ENCODE measurements at regions not wholly inside any gene's neighbourhood (a gene's known extent, or its start where the extent isn't known, plus 50 kb on each side); places are given as distances from the start of the nearest gene placed in this dataset.

- DNase-seq (ENCODE audit: low read depth in 2 of 2) = no peak
Observed at GRCh38 chr1:55987491-55988249, 591.7 kb downstream of the PLPP3 start.

DNA sequence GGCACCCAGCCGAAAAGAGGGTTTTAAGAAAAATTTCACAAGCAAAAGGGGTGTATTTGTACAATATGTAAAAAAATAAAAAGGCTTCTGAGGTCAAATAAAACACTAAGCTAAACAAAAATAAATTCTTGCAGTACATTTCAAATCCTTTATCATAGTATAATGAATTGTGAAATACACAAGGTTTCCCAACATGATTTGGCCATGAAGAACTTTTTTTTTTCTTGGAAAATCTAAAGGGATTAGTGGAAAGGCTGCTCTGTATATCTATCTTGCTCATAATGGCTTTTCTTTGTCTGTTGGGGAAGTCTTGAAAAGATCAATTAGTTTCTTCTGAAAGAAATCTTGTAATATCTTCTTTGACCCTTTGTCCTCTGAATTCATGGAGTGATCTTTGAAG is 593.4 kb downstream of the PLPP3 start:
- DNase-seq (ENCODE audit: low read depth in 2 of 2) = no peak

DNA sequence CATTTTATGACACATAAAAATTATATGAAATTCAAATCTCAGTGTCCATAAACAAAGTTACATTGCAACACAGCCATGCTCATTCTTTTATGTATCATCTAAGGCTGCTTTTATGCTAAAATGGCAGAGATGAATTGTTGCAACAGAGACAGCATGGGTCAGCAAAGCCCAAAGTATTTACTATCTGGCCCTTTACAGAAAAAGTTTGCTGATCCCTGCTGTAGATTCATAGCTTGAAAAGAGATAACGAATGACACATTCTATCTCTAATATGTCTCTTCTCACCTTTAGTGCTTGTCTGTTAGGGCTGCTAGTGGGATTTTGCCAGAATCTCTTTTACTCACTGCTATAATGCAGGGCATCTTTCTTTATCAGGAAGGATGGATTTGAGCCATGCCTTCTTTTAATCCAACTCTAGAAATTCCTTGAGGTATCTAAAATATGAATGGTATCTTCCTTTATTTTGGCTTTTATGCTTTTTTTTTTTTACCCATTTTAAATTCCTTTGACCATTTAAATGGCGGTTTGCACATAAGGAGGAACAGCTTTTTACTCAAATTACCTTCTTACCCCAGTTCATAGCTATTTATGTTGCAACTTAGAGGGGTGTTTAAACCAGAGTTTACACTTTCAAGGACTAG is 598.2 kb downstream of the PLPP3 start:
- DNase-seq (ENCODE audit: low read depth in 2 of 2) = no peak

DNA sequence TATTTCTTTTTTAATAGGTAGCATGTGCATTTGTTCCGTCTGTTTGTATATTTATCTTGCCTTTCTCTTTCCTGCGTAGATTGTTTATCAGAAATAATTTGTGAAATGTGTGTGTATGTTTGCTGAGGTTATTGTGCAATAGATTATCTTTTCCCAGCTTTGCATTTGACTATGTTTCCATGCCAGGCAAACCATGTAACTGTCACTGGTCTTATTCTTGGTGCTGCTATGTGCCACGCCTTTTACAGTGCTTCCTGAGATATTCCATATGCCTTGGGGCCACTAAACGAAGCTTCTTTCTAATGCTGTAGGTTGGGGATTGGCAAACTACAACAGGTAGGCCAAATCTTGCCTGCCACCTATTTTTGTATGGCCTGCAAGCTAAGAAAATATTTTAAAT is 598.8 kb downstream of the PLPP3 start:
- no peak for DNase-seq (ENCODE audit: low read depth in 2 of 2)

DNA sequence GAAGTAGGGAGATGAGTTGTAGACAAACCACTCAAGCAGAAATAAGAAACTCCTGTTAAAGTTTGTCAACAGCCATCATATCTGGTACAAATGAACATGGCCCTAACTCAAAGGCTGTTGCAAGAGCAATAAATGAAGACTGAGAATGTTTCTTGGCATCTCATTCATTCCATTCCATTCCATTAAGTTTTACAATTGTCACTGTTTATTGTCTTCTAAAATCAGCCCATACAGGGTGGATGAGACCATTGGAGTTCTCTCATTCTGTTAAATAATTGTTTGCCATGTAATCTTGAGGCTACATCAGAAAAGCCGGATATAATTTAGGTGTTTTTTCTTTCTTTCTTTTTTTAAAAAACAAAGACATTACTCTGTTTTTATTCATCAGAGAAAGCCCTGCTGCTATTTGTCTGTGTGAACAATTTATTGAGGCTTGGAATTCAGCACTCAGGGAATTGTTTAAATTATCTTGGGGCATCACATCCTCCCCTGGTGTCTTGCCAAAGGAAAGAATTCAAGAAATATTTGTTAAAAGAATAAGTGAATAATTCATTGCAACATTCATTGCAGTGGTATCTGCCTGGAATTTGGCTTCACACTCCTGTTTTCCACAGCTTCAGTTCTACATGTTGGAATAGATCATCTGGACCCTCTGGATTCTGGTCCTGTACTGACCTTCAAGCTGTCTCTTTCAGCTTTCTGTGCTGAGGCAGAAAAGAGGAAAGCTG is 604.5 kb downstream of the PLPP3 start:
- DNase-seq (ENCODE audit: low read depth in 2 of 2) = no peak

GRCh38 chr1:55970526-55971110 is 608.7 kb downstream of the PLPP3 start:
- no peak for DNase-seq (ENCODE audit: low read depth in 2 of 2)

DNA sequence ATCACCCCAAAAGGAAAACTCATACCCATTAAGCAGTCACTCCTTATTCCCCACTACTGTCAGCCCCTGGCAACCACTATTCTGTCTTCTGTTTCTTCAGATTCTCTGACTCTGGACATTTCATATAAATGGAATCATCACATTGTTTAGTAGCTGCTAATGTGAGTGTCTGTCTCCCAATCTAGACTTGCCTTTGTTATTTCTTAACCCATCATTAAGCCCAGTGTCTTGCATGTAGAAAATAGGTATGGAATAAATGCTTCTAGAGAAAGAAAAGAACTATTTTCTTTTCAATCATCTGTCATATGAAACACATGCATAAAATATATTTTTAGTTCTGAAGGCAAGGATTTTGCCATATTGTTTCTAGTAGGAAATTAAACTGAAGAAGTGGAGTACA is 610.0 kb downstream of the PLPP3 start:
- DNase-seq (ENCODE audit: low read depth in 2 of 2) = no peak

DNA sequence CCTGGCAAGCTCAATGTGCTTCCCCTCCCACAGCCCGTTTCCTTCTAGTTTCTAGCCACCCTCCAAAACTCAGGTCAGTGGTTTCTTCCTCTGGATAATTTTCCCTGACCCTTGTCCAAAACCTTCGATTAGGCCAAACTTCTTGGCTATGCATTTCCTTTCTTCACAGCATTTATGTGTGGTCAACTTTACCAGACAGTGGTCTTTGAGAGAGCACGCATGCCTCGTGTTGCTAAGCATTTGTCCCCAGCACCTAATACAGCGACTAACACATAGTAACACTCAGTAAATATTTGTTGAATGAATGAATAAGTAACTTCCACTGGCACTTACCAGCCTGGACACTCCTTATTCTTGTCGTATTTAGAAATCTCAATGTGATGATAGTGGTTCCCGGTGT is 610.7 kb downstream of the PLPP3 start:
- DNase-seq (ENCODE audit: low read depth in 2 of 2) = no peak

DNA sequence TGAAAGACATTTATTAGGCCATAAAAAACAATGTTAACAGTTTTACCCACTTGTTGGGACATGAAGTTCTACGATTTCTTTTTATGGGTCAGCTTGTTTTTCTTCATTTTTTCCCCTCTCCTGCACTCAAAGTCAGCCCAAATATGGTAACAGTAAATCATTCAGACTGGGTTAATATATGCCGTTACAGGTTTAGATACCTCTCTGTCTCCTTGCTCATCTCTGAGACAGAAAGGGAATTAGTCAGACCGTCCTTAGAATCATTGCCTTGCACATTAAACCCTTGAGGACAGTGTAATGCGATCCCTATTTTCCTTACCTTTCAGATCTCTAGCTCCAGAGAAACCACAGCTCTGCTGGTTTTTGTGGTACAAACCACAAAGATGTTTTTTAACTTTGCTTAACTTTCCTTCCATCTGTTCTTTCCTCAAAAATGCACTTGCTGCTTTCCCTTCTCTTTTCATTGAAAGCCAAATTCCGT is 613.3 kb downstream of the PLPP3 start:
- DNase-seq (ENCODE audit: low read depth in 2 of 2) = no peak

DNA sequence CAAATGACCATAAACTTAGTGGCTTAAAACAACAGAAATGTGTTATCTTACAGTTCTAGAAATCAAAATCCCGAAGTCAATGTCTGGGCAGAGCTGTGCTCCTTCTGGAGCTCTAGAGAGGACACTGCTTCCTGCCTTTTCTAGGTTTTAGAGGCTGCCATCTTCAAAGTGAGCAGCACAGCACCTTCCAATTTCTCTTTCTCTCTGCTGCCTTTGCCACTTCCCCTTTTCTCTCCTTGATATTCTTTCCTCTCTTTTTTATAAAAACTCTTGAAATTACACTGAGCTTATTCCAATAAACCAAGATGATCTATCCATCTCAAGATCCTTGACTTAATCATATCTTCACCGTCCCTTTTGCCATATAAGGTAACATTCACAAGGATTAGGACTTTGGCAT is 616.9 kb downstream of the PLPP3 start:
- DNase-seq (ENCODE audit: low read depth in 2 of 2) = no peak

GRCh38 chr1:55959136-55959548 is 620.2 kb downstream of the PLPP3 start:
- no peak for DNase-seq (ENCODE audit: low read depth in 2 of 2)

GRCh38 chr1:55958498-55958897 is 620.9 kb downstream of the PLPP3 start:
- no peak for DNase-seq (ENCODE audit: low read depth in 2 of 2)

DNA sequence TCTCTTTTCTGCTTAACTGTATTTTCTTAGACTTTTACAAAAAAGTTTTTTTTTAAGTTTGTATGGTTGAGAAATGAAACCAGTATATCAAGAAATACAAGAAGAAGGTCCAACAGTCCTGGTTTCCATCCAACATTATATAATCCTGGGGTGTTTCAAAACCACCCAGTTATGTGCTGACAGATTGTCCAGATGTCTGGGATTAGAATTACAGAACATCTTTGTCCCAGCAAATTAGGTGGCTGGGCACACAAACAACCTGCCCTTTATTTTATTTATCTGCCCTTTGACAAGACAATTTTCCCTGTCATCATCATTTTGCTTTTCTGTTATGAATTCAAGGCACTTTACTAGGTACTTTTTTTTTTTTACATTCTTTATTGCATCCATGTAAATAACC is 622.1 kb downstream of the PLPP3 start:
- DNase-seq (ENCODE audit: low read depth in 2 of 2) = no peak

GRCh38 chr1:55955016-55955621 is 624.2 kb downstream of the PLPP3 start:
- no peak for DNase-seq (ENCODE audit: low read depth in 2 of 2)

DNA sequence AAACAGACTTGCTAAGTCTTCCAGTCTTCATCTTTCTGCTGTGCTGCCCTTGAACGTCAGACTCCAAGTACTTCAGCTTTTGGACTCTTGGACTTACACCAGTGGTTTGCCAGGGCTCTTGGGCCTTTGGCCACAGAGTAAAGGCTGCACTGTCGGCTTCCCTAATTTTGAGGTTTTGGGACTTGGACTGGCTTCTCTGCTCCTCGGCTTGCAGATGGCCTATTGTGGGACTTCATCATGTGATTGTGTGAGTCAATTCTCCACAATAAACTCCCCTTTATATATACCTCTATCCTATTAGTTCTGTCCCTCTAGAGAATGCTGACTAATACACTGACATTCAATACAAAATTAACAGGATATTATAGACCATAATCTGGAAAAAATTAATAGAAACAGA is 628.1 kb downstream of the PLPP3 start:
- no peak for DNase-seq (ENCODE audit: low read depth in 2 of 2)

GRCh38 chr1:55947446-55947845 is 631.9 kb downstream of the PLPP3 start:
- DNase-seq (ENCODE audit: low read depth in 2 of 2) = no peak

GRCh38 chr1:55943721-55944435 is 635.5 kb downstream of the PLPP3 start:
- DNase-seq (ENCODE audit: low read depth in 2 of 2) = no peak

- DNase-seq (ENCODE audit: low read depth in 2 of 2) = no peak
Observed at GRCh38 chr1:55943012-55943411, 636.4 kb downstream of the PLPP3 start.

- DNase-seq (ENCODE audit: low read depth in 2 of 2) = no peak
Observed at GRCh38 chr1:55939866-55940265, 639.5 kb downstream of the PLPP3 start.

DNA sequence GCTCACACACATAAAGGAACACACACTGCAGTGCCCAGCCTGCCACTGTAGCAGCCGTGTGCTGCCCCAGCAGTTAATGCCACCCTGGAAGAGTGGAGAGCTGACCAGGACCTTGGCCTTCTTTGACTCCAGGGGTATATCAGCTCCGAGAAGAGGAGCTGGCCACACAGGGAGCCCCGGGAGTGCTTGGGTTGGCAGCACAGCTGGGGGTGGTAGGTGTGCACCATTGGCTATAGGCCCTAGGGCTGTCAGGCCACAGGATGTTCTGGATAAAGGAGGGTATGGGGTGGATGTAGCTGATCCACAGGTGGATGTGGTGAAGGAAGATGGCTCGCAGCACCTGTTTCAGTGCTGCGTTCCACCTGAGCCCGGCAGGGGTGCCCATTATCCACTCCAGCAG is 640.5 kb downstream of the PLPP3 start:
- DNase-seq (ENCODE audit: low read depth in 2 of 2) = no peak

DNA sequence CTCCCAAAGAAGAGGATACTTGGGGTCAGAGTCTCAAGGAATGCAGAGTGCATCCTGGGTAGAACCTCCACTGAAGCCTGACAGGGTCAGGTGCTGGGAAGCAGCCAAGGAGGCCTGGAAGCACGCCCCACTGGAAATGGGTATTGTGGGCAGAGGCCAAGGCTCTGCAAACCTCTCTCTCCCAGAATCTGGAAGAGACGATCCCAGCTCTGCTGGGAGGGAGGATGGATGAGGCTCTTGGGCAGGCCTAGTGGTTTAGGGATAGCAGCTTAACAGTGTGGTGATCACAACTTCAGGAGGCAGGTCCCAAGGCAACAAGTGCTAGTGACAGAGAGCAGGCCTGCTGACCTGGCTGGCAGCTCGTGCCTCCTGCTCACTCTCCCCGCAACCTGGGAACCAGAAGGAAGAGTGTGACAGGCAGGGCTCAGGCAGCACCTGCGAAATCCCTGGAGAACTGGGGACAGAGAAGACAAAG is 641.0 kb downstream of the PLPP3 start:
- no peak for DNase-seq (ENCODE audit: low read depth in 2 of 2)
